GM19438 (cell line): ENCODE measurements at regions not wholly inside any gene's neighbourhood (a gene's known extent, or its start where the extent isn't known, plus 50 kb on each side); places are given as distances from the start of the nearest gene placed in this dataset.

ENCODE experiments used
- ATAC-seq: cut with Tn5 transposase; IDR thresholded peaks from one replicate; pipeline ENCODE4 v1.9.1; 2021; ENCODE audit warnings: low read depth; ENCODE audit not compliant: unreplicated experiment

DNA sequence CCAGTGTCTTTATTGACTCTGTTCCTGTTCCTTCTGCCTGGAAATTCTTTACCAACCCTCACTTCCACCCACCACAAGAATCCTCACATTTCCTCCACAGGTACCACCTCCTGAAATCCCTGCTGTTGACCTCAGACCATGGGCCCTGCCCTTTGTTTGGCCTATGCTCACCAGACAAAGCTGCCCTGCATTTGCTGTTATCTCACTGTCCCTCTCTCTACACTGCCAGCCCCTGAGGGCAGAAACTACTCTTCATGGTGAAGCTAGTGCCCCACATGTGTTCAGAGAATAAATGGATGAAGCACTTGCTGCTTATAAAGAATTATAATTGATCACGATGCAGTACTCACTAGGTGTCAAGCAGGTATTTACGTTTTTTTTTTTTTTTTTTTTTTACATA, 608.4 kb downstream of the TSN start:
- no peak for ATAC-seq

DNA sequence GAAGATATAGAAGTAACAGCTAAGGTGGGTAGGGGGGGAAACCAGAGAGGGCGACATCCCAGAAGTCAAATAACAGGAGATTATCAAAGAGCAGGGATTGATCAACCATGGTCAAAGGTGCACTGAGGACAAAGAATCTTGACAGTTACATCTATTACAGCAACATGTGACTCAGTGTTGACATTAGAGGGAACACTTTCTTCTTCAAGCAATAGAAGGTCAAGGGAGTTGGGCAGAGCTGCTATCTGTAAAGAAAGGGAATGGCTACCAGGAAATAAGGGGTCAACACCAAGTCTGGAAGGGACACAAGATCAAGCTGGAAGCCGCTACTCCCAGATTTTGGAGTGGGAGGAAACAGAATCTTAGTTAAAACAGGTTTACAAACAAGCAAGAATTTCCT, 611.0 kb downstream of the TSN start:
- ATAC-seq = no peak

GRCh38 chr2:122366969-122367645, 611.7 kb downstream of the TSN start:
- no peak for ATAC-seq

DNA sequence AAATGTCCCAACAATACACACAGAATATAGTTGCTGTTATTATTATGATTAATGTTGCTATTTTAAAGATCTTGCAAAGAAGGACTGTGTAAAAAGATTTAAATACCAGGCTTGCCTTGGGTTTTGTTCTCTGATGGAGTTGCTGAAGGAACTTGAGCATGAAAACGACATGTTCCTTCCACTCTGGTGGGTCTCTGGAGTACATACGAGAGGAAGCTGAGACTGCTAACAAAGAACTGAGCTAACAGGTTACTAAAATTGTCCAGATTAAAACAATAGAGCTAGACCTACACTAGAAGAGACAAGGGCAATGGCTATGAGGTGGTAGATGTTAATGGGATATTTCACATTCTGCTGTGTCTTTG, 612.2 kb downstream of the TSN start:
- ATAC-seq = no peak

GRCh38 chr2:122368576-122369243, 613.3 kb downstream of the TSN start:
- ATAC-seq = no peak

DNA sequence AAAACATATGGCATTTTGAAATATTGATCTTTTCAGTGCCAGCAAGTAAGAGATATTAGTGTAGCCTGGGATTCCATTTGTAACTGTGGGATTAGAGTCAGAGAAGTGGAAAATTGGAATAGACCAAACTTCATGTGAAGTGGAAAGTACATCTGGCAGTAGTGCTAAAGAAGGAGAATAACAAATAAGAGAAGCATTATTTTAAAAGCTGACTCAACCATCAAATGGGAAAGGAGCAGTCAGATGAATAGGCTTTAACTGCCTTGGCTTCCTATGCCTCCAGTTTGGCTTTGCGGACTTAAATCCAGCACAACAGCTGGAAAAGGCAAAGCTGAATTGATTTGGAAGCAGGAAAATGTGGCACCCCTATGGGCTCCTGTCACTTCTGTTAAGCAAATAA, 623.1 kb downstream of the TSN start:
- ATAC-seq = no peak

- ATAC-seq = no peak
Measured at GRCh38 chr2:122384768-122385333, 629.4 kb downstream of the TSN start.

DNA sequence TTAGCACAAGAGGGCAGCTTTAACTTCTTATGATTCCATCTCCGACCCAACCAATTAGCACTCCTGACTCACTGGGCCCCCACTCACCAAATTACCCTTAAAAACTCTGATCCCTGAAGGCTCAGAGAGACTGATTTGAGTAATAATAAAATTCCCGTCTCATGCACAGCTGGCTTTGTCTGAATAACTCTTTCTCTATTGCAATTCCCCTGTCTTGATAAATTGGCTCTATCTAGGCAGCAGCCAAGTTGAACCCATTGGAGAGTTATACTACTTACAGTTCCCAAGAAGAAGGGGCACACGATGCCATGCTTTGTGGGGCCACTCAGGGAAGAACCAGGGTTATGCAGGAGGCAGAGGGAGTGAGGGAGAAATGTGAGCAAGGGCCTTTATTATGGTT, 632.8 kb downstream of the TSN start:
- ATAC-seq = no peak

- no peak for ATAC-seq
Measured at GRCh38 chr2:122389694-122390093, 634.2 kb downstream of the TSN start.

GRCh38 chr2:122390406-122390805, 635.0 kb downstream of the TSN start:
- ATAC-seq = no peak

DNA sequence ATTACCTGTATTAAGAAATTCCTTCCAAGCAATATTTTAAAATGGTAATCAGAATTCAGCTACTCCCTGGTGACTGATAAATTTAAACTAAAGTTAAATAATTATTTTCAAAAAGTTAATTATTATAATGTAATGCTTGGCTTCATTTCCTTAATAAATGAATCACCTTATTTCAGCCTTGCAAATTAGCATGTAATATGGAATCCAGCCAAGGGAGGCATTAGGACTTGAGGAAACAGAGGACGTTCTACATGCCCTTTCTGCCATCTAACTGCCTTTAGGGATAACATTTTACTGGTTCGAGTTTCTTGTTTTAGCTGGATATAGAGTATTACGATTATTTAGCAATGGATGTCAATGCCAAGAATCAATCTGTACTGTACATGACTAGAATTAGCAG, 636.3 kb downstream of the TSN start:
- ATAC-seq = no peak

DNA sequence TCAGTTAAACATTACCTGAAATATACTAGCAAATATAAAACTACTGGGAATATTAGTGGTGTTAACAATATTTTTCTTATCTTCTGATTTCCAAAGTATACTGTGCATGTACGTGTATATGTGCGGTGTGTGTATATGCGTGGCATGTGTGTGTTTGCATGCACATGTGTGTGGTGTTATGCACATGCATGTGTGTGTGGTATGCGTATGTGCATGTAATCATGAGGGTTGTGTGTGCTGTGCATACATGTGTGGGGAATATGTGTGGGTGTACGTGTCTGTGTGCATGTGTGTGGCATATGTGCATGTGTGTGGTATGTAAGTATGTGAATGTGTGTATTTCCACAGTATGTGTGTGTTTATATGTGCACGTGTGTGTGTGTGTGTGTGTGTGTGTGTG, 640.2 kb downstream of the TSN start:
- ATAC-seq = no peak

GRCh38 chr2:122411231-122411630, 655.8 kb downstream of the TSN start:
- no peak for ATAC-seq

DNA sequence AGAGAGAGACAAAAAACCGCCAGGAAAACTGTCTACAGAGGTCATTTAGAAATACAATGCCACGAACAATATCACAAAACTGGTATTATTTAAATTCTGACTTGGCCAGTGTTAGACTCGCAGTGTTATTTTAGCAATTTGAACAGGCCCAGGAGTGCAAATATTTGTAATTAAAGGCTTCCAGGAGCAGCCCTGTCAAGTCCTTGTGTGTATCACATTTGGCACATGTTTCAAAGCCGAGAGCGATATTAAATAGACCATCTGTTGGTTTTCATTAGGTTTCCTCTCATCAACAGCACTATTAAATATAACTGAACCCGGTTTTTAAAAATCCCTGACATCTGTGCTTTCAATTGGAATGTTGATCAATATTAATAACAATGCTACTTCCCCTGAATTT, 656.9 kb downstream of the TSN start:
- ATAC-seq = no peak

- no peak for ATAC-seq
Measured at GRCh38 chr2:122414902-122415301, 659.5 kb downstream of the TSN start.

GRCh38 chr2:122417114-122417513, 661.7 kb downstream of the TSN start:
- no peak for ATAC-seq

- no peak for ATAC-seq
Measured at GRCh38 chr2:122421775-122422174, 666.3 kb downstream of the TSN start.

DNA sequence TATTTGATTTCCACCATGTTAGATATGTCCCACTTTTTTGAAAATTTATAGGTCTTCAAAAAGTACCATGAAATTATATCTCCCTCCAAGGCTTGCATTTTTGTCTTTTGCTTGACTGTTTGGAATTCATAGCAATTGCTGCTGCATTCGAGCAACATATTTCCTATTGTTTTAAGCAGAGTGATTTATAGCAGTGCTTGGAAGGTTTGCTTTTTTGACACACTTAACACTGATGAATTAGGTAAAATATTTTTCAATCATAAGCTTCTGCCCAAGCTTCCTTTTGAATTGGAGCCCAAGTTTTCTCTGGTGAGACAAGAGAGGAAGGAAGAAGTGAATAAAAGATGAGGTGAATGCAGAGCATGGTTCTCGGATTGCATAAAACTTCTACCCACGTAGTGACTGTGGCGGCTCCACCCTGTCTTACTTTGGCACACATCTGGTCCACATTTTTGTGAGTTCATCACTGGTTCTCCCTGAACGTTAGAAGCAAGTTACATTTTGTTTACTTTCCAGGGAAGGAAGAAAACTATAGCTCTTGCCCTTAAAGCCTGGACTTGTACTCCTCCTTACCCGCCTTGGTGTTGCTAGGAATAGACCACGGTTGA, 667.0 kb downstream of the TSN start:
- no peak for ATAC-seq

DNA sequence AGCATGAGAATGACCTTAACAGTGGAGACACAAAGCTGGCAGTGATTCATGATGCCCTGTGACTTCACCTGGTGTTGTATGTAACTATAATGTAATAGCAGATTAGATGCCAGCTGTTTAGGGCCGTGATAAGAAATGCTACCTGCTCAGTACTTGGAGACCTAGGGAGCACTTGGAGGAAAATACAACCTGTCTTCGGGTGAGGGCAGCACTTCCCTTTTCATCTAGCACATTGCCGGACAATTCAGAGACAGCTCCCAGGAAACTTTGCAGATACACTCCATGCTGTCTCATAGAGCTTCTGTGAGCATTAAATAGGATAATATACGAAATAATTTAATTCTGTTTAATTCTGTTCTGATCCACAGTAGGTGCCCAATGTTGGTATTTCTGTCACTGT, 668.5 kb downstream of the TSN start:
- no peak for ATAC-seq

- ATAC-seq = no peak
Measured at GRCh38 chr2:122433123-122433754, 677.8 kb downstream of the TSN start.

- ATAC-seq = no peak
Measured at GRCh38 chr2:122445003-122445402, 689.6 kb downstream of the TSN start.
